HG03378 (cell line): ENCODE measurements at regions not wholly inside any gene's neighbourhood (a gene's known extent, or its start where the extent isn't known, plus 50 kb on each side); places are given as distances from the start of the nearest gene placed in this dataset.
"Not testable (repeated sequence)": the region's sequence is repeated elsewhere in the genome, so short reads cannot be mapped to it uniquely, and the experiment has no call there.

Source experiments
- ATAC-seq: cut with Tn5 transposase; IDR thresholded peaks from one replicate; pipeline ENCODE4 v1.9.1; 2021; ENCODE audit warnings: mild to moderate bottlenecking, moderate library complexity; ENCODE audit not compliant: unreplicated experiment

GRCh38 chr6:134446896-134447295 lies 129.0 kb upstream of the SGK1 start:
- ATAC-seq, result no peak

GRCh38 chr6:134446218-134446848 lies 128.4 kb upstream of the SGK1 start:
- ATAC-seq, result no peak

- ATAC-seq, result no peak
Observed at GRCh38 chr6:134443009-134443408, 125.1 kb upstream of the SGK1 start.

- no peak for ATAC-seq
Observed at GRCh38 chr6:134442073-134442472, 124.2 kb upstream of the SGK1 start.

- no peak for ATAC-seq
Observed at GRCh38 chr6:134438837-134439236, 120.9 kb upstream of the SGK1 start.

- peak; percentile 47 for ATAC-seq
Observed at GRCh38 chr6:134437376-134437775, 119.5 kb upstream of the SGK1 start.

- ATAC-seq, result no peak
Observed at GRCh38 chr6:134436950-134437349, 119.0 kb upstream of the SGK1 start.

- peak; percentile 85 for ATAC-seq
Observed at GRCh38 chr6:134436281-134436815, 118.4 kb upstream of the SGK1 start.

- ATAC-seq, result peak; percentile 27
Observed at GRCh38 chr6:134435814-134436280, 117.9 kb upstream of the SGK1 start.

GRCh38 chr6:134434019-134434942 lies 116.4 kb upstream of the SGK1 start:
- ATAC-seq, result no peak

GRCh38 chr6:134432036-134432435 lies 114.1 kb upstream of the SGK1 start:
- no peak for ATAC-seq

GRCh38 chr6:134431421-134431859 lies 113.5 kb upstream of the SGK1 start:
- no peak for ATAC-seq

- no peak for ATAC-seq
Observed at GRCh38 chr6:134429861-134430380, 112.0 kb upstream of the SGK1 start.

GRCh38 chr6:134427721-134428120 lies 109.8 kb upstream of the SGK1 start:
- no peak for ATAC-seq

GRCh38 chr6:134426623-134427022 lies 108.7 kb upstream of the SGK1 start:
- no peak for ATAC-seq

- not testable (repeated sequence) for ATAC-seq
Observed at GRCh38 chr6:134425917-134426316, 108.0 kb upstream of the SGK1 start.

- no peak for ATAC-seq
Observed at GRCh38 chr6:134425513-134425912, 107.6 kb upstream of the SGK1 start.

- ATAC-seq, result no peak
Observed at GRCh38 chr6:134424798-134425170, 106.9 kb upstream of the SGK1 start.

GRCh38 chr6:134424165-134424797 lies 106.4 kb upstream of the SGK1 start:
- no peak for ATAC-seq

- ATAC-seq, result no peak
Observed at GRCh38 chr6:134422426-134423231, 104.7 kb upstream of the SGK1 start.
